SK-N-SH treated with all-trans-retinoic acid at 6 μM for 48 hours (cell line): ENCODE measurements at regions not wholly inside any gene's neighbourhood (a gene's known extent, or its start where the extent isn't known, plus 50 kb on each side); places are given as distances from the start of the nearest gene placed in this dataset.

Experiments used
- ARNTL ChIP-seq: fragments of 450-650 bp; formaldehyde crosslinking; IDR thresholded peaks from 2 replicates; pipeline ENCODE4 v1.5.0; 2020; ENCODE audit warnings: low read depth, mild to moderate bottlenecking, moderate library complexity, borderline replicate concordance
- ESRRG ChIP-seq: fragments of 250-450 bp; sonication (Bioruptor Pico); IDR thresholded peaks from 2 replicates; pipeline ENCODE4 v1.6.1; 2021; ENCODE audit warnings: mild to moderate bottlenecking
- GLIS3 ChIP-seq: fragments of 250-450 bp; sonication (Bioruptor Pico); IDR thresholded peaks from 2 replicates; pipeline ENCODE4 v1.5.0; 2020; ENCODE audit warnings: mild to moderate bottlenecking, moderate library complexity
- ISL1 ChIP-seq: fragments of 250-450 bp; sonication (Bioruptor Pico); IDR thresholded peaks from 2 replicates; pipeline ENCODE4 v2.1.2; 2022; ENCODE audit warnings: mild to moderate bottlenecking, moderate library complexity
- RARB ChIP-seq: fragments of 250-450 bp; sonication (Bioruptor Pico); IDR thresholded peaks from 2 replicates; pipeline ENCODE4 v1.8.0; 2021; ENCODE audit warnings: mild to moderate bottlenecking, moderate library complexity
- SNAI2 ChIP-seq: fragments of 250-450 bp; sonication (Bioruptor Pico); IDR thresholded peaks from 2 replicates; pipeline ENCODE4 v1.5.0; 2020; ENCODE audit warnings: mild to moderate bottlenecking, moderate library complexity
- ZFP3 ChIP-seq: fragments of 250-450 bp; sonication (Bioruptor Pico); IDR thresholded peaks from 2 replicates; pipeline ENCODE4 v1.5.0; 2020; ENCODE audit warnings: mild to moderate bottlenecking, moderate library complexity
- ZFP30 ChIP-seq: fragments of 450-650 bp; formaldehyde crosslinking; IDR thresholded peaks from 2 replicates; pipeline ENCODE4 v1.5.0; 2022; ENCODE audit warnings: mild to moderate bottlenecking, moderate library complexity
- ZNF70 ChIP-seq: fragments of 450-650 bp; formaldehyde crosslinking; IDR thresholded peaks from 2 replicates; pipeline ENCODE4 v1.5.0; 2020; ENCODE audit warnings: mild to moderate bottlenecking, moderate library complexity
- ZNF8 ChIP-seq: fragments of 450-650 bp; formaldehyde crosslinking; IDR thresholded peaks from 2 replicates; pipeline ENCODE4 v1.5.0; 2020; ENCODE audit warnings: mild to moderate bottlenecking, moderate library complexity
- TF ChIP-seq, protein P1 (sequence below): fragments of 250-450 bp; sonication (Bioruptor Pico); IDR thresholded peaks from 2 replicates; pipeline ENCODE4 v1.5.1; 2020; ENCODE audit warnings: low read depth, mild to moderate bottlenecking, moderate library complexity
- TF ChIP-seq, protein P2 (sequence below): fragments of 250-450 bp; sonication (Bioruptor Pico); IDR thresholded peaks from 2 replicates; pipeline ENCODE4 v1.8.0; 2021; ENCODE audit warnings: low read depth, mild to moderate bottlenecking, moderate library complexity, borderline replicate concordance

DNA sequence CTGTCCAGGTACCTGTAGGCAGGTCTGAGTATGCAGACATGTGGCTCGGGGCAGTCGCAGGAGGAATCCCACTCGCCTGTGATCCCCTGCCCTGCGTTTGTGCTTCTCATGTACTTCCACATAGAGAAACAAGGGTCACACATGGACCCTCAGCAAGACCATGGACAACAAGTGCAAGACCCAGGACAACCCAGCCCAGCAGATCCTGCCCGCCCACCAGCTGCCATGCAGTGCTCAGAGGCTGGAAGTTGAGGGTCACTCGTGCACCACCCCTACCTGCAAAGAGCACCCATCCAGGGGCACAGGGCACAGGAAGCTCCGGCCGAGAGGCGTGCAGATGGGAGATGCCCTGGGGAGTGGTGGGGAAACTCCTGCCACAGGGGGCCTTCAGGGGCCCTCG is 67.5 kb upstream of the C14orf180 start:
- TF ChIP-seq ZFP30 (CRISPR knock-in tag) (no peak), ZNF8 (CRISPR knock-in tag) (no peak), RARB (CRISPR knock-in tag) (no peak), ARNTL (CRISPR knock-in tag) (no peak), GLIS3 (CRISPR knock-in tag) (no peak), SNAI2 (CRISPR knock-in tag) (no peak), ZNF70 (CRISPR knock-in tag) (no peak), ESRRG (no peak), ZFP3 (CRISPR knock-in tag) (no peak), ISL1 (CRISPR knock-in tag) (no peak)
- TF ChIP-seq, protein P1, sequence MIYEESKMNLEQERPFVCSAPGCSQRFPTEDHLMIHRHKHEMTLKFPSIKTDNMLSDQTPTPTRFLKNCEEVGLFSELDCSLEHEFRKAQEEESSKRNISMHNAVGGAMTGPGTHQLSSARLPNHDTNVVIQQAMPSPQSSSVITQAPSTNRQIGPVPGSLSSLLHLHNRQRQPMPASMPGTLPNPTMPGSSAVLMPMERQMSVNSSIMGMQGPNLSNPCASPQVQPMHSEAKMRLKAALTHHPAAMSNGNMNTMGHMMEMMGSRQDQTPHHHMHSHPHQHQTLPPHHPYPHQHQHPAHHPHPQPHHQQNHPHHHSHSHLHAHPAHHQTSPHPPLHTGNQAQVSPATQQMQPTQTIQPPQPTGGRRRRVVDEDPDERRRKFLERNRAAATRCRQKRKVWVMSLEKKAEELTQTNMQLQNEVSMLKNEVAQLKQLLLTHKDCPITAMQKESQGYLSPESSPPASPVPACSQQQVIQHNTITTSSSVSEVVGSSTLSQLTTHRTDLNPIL (CRISPR knock-in tag) = no peak
- TF ChIP-seq, protein P2, sequence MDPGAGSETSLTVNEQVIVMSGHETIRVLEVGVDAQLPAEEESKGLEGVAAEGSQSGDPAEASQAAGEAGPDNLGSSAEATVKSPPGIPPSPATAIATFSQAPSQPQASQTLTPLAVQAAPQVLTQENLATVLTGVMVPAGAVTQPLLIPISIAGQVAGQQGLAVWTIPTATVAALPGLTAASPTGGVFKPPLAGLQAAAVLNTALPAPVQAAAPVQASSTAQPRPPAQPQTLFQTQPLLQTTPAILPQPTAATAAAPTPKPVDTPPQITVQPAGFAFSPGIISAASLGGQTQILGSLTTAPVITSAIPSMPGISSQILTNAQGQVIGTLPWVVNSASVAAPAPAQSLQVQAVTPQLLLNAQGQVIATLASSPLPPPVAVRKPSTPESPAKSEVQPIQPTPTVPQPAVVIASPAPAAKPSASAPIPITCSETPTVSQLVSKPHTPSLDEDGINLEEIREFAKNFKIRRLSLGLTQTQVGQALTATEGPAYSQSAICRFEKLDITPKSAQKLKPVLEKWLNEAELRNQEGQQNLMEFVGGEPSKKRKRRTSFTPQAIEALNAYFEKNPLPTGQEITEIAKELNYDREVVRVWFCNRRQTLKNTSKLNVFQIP (CRISPR knock-in tag) = no peak
